ENCODE measurements at regions not wholly inside any gene's neighbourhood (a gene's known extent, or its start where the extent isn't known, plus 50 kb on each side); places are given as distances from the start of the nearest gene placed in this dataset.

DNA sequence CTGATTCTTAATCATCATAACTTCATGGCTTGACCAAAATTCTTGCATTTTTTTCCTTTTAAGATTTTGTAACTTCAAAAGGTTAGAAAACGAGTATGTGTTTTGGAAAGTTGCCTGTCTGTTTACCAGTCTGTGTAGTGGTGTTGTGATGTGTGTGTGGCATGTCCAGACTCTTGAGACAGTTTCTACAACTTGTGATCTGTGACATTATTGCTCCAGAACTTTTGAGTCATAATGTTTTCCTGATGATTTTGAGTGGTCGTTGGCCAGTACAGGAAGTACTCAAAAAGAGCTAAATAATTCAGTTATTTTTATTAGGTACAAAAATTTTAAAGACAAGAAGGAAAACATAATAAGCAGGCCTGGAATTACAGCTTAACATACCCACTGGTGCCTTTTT is 229.0 kb upstream of the C2CD4B start:
- Histone ChIP-seq H3K27ac (replicated peaks) (no peak overlapping the region), H3K27me3 (ENCODE audit: insufficient read depth, poor library complexity, severe bottlenecking) (peaks cover 7% of the 10 kb centered on the region), H3K4me3 (replicated peaks; ENCODE audit: insufficient read depth, low read length) (no peak overlapping the region)
- TF ChIP-seq SPI1 (IDR thresholded peaks at IDR 0.05; ENCODE audit: borderline replicate concordance, low read depth) (no peak), GABPA (IDR thresholded peaks at IDR 0.05; ENCODE audit: low read depth) (no peak), POLR2AphosphoS5 (IDR thresholded peaks at IDR 0.05; ENCODE audit: low read depth) (no peak)
- TF ChIP-seq, protein P1, sequence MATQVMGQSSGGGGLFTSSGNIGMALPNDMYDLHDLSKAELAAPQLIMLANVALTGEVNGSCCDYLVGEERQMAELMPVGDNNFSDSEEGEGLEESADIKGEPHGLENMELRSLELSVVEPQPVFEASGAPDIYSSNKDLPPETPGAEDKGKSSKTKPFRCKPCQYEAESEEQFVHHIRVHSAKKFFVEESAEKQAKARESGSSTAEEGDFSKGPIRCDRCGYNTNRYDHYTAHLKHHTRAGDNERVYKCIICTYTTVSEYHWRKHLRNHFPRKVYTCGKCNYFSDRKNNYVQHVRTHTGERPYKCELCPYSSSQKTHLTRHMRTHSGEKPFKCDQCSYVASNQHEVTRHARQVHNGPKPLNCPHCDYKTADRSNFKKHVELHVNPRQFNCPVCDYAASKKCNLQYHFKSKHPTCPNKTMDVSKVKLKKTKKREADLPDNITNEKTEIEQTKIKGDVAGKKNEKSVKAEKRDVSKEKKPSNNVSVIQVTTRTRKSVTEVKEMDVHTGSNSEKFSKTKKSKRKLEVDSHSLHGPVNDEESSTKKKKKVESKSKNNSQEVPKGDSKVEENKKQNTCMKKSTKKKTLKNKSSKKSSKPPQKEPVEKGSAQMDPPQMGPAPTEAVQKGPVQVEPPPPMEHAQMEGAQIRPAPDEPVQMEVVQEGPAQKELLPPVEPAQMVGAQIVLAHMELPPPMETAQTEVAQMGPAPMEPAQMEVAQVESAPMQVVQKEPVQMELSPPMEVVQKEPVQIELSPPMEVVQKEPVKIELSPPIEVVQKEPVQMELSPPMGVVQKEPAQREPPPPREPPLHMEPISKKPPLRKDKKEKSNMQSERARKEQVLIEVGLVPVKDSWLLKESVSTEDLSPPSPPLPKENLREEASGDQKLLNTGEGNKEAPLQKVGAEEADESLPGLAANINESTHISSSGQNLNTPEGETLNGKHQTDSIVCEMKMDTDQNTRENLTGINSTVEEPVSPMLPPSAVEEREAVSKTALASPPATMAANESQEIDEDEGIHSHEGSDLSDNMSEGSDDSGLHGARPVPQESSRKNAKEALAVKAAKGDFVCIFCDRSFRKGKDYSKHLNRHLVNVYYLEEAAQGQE (IDR thresholded peaks at IDR 0.05; ENCODE audit: insufficient replicate concordance, low read depth): no peak
- TF ChIP-seq, protein P2, sequence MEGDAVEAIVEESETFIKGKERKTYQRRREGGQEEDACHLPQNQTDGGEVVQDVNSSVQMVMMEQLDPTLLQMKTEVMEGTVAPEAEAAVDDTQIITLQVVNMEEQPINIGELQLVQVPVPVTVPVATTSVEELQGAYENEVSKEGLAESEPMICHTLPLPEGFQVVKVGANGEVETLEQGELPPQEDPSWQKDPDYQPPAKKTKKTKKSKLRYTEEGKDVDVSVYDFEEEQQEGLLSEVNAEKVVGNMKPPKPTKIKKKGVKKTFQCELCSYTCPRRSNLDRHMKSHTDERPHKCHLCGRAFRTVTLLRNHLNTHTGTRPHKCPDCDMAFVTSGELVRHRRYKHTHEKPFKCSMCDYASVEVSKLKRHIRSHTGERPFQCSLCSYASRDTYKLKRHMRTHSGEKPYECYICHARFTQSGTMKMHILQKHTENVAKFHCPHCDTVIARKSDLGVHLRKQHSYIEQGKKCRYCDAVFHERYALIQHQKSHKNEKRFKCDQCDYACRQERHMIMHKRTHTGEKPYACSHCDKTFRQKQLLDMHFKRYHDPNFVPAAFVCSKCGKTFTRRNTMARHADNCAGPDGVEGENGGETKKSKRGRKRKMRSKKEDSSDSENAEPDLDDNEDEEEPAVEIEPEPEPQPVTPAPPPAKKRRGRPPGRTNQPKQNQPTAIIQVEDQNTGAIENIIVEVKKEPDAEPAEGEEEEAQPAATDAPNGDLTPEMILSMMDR (IDR thresholded peaks at IDR 0.05; ENCODE audit: insufficient read depth, low read length): no peak
- DNase-seq (ENCODE audit: low read depth in 1 of 2, low spot score in 1 of 2): no peak

DNA sequence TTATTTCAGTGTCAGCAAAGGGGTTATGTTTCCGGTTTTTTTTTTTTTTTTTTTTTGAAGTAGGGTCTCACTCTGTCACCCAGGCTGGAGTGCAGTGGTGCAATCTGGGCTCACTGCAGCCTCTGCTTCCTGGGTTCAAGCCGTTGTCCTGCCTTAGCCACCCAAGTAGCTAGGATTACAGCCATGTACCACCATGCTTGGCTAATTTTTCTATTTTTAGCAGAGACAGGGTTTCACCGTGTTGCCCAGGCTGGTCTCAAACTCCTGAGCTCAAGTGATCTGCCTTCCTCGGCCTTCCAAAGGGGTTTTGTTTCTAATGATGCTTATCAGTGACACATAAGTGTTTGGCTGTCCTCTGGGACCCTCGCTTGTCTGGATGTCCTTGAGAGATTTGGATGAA is 235.7 kb upstream of the C2CD4B start:
- TF ChIP-seq POLR2AphosphoS5 (IDR thresholded peaks at IDR 0.05; ENCODE audit: low read depth) (no peak), GABPA (IDR thresholded peaks at IDR 0.05; ENCODE audit: low read depth) (no peak), SPI1 (IDR thresholded peaks at IDR 0.05; ENCODE audit: borderline replicate concordance, low read depth) (no peak)
- TF ChIP-seq, protein P1 (IDR thresholded peaks at IDR 0.05; ENCODE audit: insufficient replicate concordance, low read depth): no peak
- TF ChIP-seq, protein P2 (IDR thresholded peaks at IDR 0.05; ENCODE audit: insufficient read depth, low read length): no peak
- H3K27ac ChIP-seq (replicated peaks): no peak overlapping the region
- DNase-seq (ENCODE audit: low read depth in 1 of 2, low spot score in 1 of 2): no peak
- no peak overlapping the region for H3K4me3 ChIP-seq (replicated peaks; ENCODE audit: insufficient read depth, low read length)
- H3K27me3 ChIP-seq (ENCODE audit: insufficient read depth, poor library complexity, severe bottlenecking): no peaks in the 10 kb centered on the region

DNA sequence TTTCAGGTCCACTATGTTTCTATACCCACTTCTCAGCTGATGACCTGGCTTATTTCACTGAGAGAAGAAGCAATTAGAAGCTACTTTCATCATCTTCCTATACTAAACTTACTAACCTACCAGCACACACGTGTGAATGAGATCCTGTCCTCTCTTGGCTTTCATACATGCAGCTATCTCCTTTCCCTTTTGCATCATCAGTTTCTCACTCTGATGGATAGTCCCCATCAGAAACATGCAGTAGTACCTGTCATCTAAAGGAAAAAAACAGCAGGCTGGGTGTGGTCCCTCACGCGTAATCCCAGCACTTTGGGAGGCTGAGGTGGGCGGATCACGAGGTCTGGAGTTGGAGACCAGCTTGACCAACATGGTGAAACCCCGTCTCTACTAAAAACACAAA is 237.6 kb upstream of the C2CD4B start:
- no peaks in the 10 kb centered on the region for H3K27me3 ChIP-seq (ENCODE audit: insufficient read depth, poor library complexity, severe bottlenecking)
- DNase-seq (ENCODE audit: low read depth in 1 of 2, low spot score in 1 of 2): no peak
- TF ChIP-seq, protein P1 (IDR thresholded peaks at IDR 0.05; ENCODE audit: insufficient replicate concordance, low read depth): no peak
- TF ChIP-seq, protein P2 (IDR thresholded peaks at IDR 0.05; ENCODE audit: insufficient read depth, low read length): no peak
- TF ChIP-seq SPI1 (IDR thresholded peaks at IDR 0.05; ENCODE audit: borderline replicate concordance, low read depth) (no peak), GABPA (IDR thresholded peaks at IDR 0.05; ENCODE audit: low read depth) (no peak), POLR2AphosphoS5 (IDR thresholded peaks at IDR 0.05; ENCODE audit: low read depth) (no peak)
- H3K27ac ChIP-seq (replicated peaks): no peak overlapping the region
- no peak overlapping the region for H3K4me3 ChIP-seq (replicated peaks; ENCODE audit: insufficient read depth, low read length)
